Calu3 (cell line): ENCODE measurements at regions not wholly inside any gene's neighbourhood (a gene's known extent, or its start where the extent isn't known, plus 50 kb on each side); places are given as distances from the start of the nearest gene placed in this dataset.
"Not testable (repeated sequence)": the region's sequence is repeated elsewhere in the genome, so short reads cannot be mapped to it uniquely, and the experiment has no call there.

Experiments
- BruUV-seq: library from RNA; stranded (reverse); fragments of 400-500 nt; replicated peaks from 2 replicates; lab custom pipeline; 2021; lab: Mats Ljungman, UMichigan
- CTCF ChIA-PET: fragments of 300-600 bp; sonication (Branson Sonifier 250); formaldehyde crosslinking; loops from one replicate; lab custom pipeline; 2022; ENCODE audit warnings: antibody characterized with exemption; lab: Charles Lee
- DNase-seq: peaks from one replicate; pipeline ENCODE4 v3.0.0; 2022
- H3K27ac Mint-ChIP-seq: one replicate; pipeline ENCODE4 v1.8.0; 2022; ENCODE audit warnings: mixed read lengths; ENCODE audit not compliant: unreplicated experiment
- H3K27me3 Mint-ChIP-seq: one replicate; pipeline ENCODE4 v1.8.0; 2022; ENCODE audit warnings: mixed read lengths; ENCODE audit not compliant: unreplicated experiment
- H3K36me3 Mint-ChIP-seq: one replicate; pipeline ENCODE4 v1.8.0; 2022; ENCODE audit warnings: mild to moderate bottlenecking, moderate library complexity, mixed read lengths; ENCODE audit not compliant: insufficient read depth, unreplicated experiment
- H3K4me1 Mint-ChIP-seq: one replicate; pipeline ENCODE4 v1.8.0; 2022; ENCODE audit warnings: mild to moderate bottlenecking, low read depth, mixed read lengths; ENCODE audit not compliant: unreplicated experiment
- H3K4me3 Mint-ChIP-seq: one replicate; pipeline ENCODE4 v1.8.0; 2022; ENCODE audit warnings: mild to moderate bottlenecking, low read depth, moderate library complexity, mixed read lengths; ENCODE audit not compliant: unreplicated experiment
- H3K9me3 Mint-ChIP-seq: one replicate; pipeline ENCODE4 v1.8.0; 2022; ENCODE audit warnings: low read depth, mixed read lengths; ENCODE audit not compliant: unreplicated experiment
- intact Hi-C: fragments of 100-400 bp; cut with micrococcal nuclease; formaldehyde crosslinking; loops from one replicate; pipeline ENCODE4 v1.10.0; 2022; ENCODE audit not compliant: unreplicated experiment
- TF ChIP-seq, protein P1 (sequence below): fragments of 200-600 bp; IDR thresholded peaks from one replicate; pipeline ENCODE4 v1.8.0; 2022; ENCODE audit warnings: antibody characterized with exemption; ENCODE audit not compliant: unreplicated experiment

DNA sequence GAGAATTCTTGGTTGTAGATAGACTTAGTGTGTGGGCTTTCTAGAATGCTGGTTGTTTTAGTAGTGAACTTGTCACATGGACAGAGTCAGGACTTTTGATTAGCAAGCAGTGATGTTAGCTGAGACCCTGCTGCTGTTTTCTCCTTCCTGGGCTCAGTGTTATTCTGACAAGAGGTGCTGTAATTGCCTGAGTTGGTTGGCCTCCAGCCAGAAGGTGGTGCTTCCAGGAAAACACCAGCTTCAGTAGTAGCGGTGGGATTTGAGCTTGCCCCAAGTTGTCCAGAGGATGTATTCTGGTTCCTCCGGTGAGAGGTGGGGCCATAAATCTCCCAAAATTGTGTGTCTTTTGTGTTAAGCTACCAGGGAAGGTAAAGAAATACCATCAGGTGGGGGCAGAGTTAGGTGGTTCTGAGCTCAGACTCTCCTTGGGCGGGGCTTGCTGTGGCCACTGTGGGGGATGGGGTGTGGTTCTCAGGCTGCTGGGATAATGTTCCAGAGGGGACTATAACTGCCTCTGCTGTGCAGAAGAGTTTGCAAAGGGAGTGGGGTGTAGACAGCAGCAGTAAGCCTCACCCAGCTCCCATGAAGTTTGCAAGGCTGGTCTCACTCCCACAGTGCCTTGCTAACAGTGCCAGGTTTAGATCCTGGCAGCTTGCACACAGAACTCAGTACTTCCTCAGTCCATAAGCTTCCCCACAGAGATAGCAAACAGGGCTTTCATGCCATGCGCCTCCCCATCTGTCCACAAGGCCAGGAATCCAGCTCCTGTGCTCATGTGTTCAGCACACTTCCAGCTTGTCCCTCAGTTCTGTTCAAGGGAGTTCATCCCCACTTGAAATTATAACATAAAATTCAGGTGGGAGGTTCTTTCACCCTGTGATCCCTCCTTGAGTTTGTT is 278.4 kb upstream of the PTCHD4 start:
- peaks cover 7% of the 10 kb centered on the region for H3K4me1 Mint-ChIP-seq
- H3K4me3 Mint-ChIP-seq, result no peak overlapping the region
- no peaks in the 10 kb centered on the region for H3K36me3 Mint-ChIP-seq
- H3K27me3 Mint-ChIP-seq, result no peaks in the 10 kb centered on the region
- TF ChIP-seq, protein P1, sequence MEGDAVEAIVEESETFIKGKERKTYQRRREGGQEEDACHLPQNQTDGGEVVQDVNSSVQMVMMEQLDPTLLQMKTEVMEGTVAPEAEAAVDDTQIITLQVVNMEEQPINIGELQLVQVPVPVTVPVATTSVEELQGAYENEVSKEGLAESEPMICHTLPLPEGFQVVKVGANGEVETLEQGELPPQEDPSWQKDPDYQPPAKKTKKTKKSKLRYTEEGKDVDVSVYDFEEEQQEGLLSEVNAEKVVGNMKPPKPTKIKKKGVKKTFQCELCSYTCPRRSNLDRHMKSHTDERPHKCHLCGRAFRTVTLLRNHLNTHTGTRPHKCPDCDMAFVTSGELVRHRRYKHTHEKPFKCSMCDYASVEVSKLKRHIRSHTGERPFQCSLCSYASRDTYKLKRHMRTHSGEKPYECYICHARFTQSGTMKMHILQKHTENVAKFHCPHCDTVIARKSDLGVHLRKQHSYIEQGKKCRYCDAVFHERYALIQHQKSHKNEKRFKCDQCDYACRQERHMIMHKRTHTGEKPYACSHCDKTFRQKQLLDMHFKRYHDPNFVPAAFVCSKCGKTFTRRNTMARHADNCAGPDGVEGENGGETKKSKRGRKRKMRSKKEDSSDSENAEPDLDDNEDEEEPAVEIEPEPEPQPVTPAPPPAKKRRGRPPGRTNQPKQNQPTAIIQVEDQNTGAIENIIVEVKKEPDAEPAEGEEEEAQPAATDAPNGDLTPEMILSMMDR, result no peak
- CTCF ChIA-PET, result interaction anchor here (0.7 kb wide), 2 partner anchors 596 to 955 kb away, joined by 3 to 4 read pairs; no protein-coding TSS in a partner anchor
- no peak overlapping the region for H3K27ac Mint-ChIP-seq
- DNase-seq, result no peak
- H3K9me3 Mint-ChIP-seq, result no peaks in the 10 kb centered on the region
- no TSS peak for BruUV-seq
- intact Hi-C loops, result no loop called here

DNA sequence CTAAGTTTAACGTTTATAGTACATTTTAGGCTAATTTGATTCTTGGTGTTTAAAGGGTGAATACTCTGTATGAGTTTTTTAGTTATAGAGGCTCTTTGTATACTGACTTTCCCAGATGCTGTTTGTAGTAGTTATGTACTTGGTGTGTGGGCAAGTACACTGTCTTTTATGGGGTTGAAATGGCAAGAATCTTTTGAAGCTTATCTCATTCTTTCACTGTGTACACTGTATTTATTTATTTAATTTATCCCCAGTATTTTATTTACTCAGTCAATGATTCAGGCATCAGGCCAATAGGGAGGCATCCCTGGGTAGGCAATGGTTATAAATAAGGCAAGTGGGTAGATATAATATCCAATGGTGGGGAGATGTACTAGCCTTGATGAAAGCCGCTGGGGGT is 277.0 kb upstream of the PTCHD4 start:
- Mint-ChIP-seq H3K36me3 (no peaks in the 10 kb centered on the region), H3K27ac (no peak overlapping the region), H3K4me3 (no peak overlapping the region), H3K9me3 (no peaks in the 10 kb centered on the region), H3K27me3 (no peaks in the 10 kb centered on the region), H3K4me1 (peaks cover 7% of the 10 kb centered on the region)
- intact Hi-C loops, result no loop called here
- TF ChIP-seq, protein P1, result no peak
- CTCF ChIA-PET, result no interaction called here
- no TSS peak for BruUV-seq
- no peak for DNase-seq

DNA sequence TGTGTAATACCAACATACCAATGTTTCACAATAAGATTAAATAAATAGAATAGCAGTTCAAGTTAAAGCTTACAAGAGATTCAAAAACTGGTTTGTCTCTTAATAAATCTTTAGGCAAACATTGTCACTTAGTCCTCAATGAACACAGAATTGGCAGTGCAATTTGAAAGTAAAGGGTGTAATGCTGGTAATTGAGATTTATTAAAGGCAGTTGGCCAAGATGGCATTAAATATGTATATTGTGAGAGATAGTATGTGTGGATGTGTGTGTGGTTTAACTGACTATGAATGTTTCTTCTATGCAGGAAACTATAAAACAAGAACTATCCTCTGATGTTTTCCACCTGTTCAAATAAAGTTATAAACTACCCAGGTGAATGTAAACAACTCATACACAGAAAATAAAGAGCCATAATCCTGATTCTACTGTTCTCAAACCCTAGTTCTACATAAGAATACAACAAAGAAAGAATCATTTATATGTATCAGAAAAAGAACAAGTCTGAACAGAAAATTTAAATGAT is 267.9 kb upstream of the PTCHD4 start:
- intact Hi-C loops, result no loop called here
- Mint-ChIP-seq H3K9me3 (peaks cover 2% of the 10 kb centered on the region), H3K4me1 (no peaks in the 10 kb centered on the region), H3K27ac (no peak overlapping the region), H3K27me3 (no peaks in the 10 kb centered on the region), H3K4me3 (no peak overlapping the region), H3K36me3 (no peaks in the 10 kb centered on the region)
- DNase-seq, result no peak
- BruUV-seq, result no TSS peak
- CTCF ChIA-PET, result no interaction called here
- TF ChIP-seq, protein P1, result no peak

DNA sequence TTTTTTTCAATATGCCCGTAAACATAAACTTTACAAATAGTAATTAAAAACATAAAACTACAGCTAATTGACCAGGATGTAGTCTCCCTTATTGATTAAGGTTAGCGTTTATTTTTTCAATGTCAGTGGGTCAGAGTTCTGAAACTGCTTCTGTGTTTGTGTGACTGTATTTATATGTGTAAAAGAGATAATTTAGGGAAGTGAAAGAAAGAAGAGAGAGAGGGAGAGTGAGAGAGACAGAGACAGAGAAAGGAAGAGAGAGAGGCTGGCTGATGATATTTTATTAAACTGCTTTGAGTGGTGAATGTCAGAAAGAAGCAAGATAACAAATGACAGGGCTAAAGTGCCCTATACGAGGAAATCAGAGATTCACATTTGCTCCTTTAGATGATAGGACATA is 266.1 kb upstream of the PTCHD4 start:
- Mint-ChIP-seq H3K4me1 (no peaks in the 10 kb centered on the region), H3K9me3 (peaks cover 2% of the 10 kb centered on the region), H3K4me3 (no peak overlapping the region), H3K36me3 (no peaks in the 10 kb centered on the region), H3K27ac (no peak overlapping the region), H3K27me3 (no peaks in the 10 kb centered on the region)
- CTCF ChIA-PET, result no interaction called here
- no peak for DNase-seq
- intact Hi-C loops, result no loop called here
- TF ChIP-seq, protein P1, result no peak
- BruUV-seq, result no TSS peak

DNA sequence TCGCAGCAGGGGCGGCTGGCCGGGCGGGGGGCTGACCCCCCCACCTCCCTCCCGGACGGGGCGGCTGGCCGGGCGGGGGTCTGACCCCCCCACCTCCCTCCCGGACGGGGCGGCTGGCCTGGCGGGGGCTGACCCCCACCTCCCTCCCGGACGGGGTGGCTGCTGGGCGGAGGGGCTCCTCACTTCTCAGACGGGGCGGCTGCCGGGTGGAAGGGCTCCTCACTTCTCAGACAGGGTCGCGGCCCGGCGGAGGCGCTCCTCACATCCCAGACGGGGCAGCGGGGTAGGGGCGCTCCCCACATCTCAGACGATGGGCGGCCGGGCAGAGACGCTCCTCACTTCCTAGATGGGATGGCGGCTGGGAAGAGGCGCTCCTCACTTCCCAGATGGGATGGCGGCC is 260.2 kb upstream of the PTCHD4 start:
- H3K36me3 Mint-ChIP-seq, H3K27ac Mint-ChIP-seq, intact Hi-C loops, CTCF ChIA-PET, DNase-seq, H3K9me3 Mint-ChIP-seq, H3K27me3 Mint-ChIP-seq, BruUV-seq, H3K4me3 Mint-ChIP-seq, H3K4me1 Mint-ChIP-seq: not testable (repeated sequence)
